ENCODE measurements at regions not wholly inside any gene's neighbourhood (a gene's known extent, or its start where the extent isn't known, plus 50 kb on each side); places are given as distances from the start of the nearest gene placed in this dataset.

DNA sequence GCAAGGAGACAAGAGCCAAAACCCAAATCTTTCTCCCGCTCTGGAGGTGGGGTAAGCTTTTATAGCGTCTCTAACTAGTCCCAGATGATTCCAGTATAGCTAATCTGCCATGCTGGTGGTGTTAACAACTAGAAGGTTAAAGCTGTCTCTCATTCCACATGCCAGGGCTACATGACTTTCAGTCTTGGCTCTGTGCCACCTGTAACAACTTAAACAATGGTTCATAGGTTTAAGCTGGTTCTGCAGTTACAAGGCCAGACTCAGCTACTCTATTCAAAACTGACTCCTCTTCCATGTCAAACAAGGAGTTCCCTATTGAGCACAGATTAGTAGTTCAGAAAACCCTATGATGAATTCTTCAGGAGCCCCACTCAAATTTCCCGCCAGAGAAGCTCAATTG is 128.9 kb downstream of the ELOVL4 start:
- TF ChIP-seq, protein P1, sequence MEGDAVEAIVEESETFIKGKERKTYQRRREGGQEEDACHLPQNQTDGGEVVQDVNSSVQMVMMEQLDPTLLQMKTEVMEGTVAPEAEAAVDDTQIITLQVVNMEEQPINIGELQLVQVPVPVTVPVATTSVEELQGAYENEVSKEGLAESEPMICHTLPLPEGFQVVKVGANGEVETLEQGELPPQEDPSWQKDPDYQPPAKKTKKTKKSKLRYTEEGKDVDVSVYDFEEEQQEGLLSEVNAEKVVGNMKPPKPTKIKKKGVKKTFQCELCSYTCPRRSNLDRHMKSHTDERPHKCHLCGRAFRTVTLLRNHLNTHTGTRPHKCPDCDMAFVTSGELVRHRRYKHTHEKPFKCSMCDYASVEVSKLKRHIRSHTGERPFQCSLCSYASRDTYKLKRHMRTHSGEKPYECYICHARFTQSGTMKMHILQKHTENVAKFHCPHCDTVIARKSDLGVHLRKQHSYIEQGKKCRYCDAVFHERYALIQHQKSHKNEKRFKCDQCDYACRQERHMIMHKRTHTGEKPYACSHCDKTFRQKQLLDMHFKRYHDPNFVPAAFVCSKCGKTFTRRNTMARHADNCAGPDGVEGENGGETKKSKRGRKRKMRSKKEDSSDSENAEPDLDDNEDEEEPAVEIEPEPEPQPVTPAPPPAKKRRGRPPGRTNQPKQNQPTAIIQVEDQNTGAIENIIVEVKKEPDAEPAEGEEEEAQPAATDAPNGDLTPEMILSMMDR (IDR thresholded peaks at IDR 0.05; ENCODE audit: low read depth, low read length): no peak
- no peak for TF ChIP-seq POLR2A (IDR thresholded peaks at IDR 0.05; ENCODE audit: extremely low read depth, insufficient read length)
